ENCODE measurements at regions not wholly inside any gene's neighbourhood (a gene's known extent, or its start where the extent isn't known, plus 50 kb on each side); places are given as distances from the start of the nearest gene placed in this dataset.

DNA sequence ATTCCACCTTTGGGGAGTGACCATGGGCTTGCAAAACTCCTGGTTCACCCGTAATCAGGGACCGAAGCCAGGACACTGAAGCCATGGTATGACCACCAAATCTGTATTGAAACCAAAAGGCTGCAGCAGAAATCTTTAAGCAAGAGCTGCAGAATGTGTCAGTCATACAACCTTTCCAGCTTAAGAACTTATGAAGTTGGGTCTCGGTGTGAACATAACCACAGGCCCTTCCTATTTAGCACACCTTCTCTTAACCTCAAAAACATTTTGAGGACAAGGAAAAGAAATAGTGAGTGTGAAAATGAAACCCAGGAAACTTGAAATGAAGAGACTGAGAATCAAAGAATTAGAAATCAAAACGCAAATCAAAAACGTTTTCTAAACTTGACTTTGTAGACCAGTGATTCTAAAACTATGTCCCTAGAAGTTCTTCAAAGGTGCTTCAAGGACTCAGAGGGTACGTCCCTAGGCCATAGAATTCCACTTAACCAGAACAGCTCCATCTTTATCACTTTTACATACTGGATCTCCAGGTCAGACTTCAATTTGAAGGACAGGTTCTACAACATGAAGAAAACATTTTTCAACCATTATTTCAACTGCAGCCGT lies 231.6 kb upstream of the GRIP1 start:
- no peak for DNase-seq (ENCODE audit: low spot score)
- TF ChIP-seq CTCF (IDR thresholded peaks at IDR 0.05; ENCODE audit: extremely low read depth, insufficient read depth, missing control alignments), result no peak
- in situ Hi-C loops (cut with MboI; ENCODE audit: low pct_unique_long_range_greater_than_20kb, low sequenced_read_pairs, unreplicated experiment), result no loop called here

DNA sequence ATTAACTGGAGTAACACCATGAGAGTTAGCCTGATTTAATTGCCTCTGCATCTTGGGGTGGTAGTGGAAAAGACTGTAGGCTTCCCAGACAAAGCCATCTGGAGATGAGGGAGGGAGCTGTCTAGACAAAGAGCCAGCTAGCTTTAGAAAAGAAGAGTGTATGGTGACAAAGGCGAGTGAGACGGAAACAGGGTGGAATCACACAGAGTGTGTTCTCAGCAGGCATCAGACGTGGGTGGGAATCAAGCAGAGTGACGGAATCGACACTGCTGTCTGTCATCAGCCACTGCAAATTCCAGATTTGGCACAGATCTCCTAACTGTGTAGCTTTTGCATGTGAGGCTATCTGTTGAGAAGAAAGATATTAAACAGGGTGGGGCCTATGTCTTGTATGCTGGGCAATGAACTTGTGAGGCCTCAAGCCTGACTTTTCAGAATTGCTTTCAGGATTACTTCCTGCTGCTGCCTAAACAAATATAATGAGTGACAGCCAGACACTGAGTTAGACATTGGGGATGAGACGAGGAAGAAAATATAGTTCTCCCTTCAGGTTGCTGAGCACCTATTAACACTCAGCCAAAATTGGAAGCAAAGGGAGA lies 236.5 kb upstream of the GRIP1 start:
- TF ChIP-seq CTCF (IDR thresholded peaks at IDR 0.05; ENCODE audit: extremely low read depth, insufficient read depth, missing control alignments), result no peak
- no peak for DNase-seq (ENCODE audit: low spot score)
- in situ Hi-C loops (cut with MboI; ENCODE audit: low pct_unique_long_range_greater_than_20kb, low sequenced_read_pairs, unreplicated experiment), result no loop called here

DNA sequence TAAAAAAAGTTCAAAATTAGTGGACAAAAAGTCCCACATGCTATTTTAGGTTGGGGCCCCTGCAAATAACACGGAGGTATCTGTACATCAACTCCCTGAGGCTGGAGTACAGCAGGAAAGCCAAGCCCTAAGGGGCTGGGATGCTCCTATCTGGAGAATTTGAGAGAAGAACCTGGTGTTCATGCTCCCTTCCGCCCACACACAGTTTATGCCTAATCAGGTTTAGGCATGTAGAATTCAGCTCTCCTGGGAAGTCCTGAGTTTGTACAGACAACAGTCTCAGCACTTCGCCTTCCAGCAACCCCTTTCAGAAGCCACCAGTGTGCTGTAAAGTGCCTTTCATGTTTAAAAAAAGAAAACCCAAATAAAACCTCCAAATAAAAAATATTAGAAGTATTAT lies 237.3 kb upstream of the GRIP1 start:
- TF ChIP-seq CTCF (IDR thresholded peaks at IDR 0.05; ENCODE audit: extremely low read depth, insufficient read depth, missing control alignments), result no peak
- DNase-seq (ENCODE audit: low spot score), result no peak
- in situ Hi-C loops (cut with MboI; ENCODE audit: low pct_unique_long_range_greater_than_20kb, low sequenced_read_pairs, unreplicated experiment), result no loop called here

- TF ChIP-seq CTCF (IDR thresholded peaks at IDR 0.05; ENCODE audit: extremely low read depth, insufficient read depth, missing control alignments), result no peak
- DNase-seq (ENCODE audit: low spot score), result no peak
- in situ Hi-C loops (cut with MboI; ENCODE audit: low pct_unique_long_range_greater_than_20kb, low sequenced_read_pairs, unreplicated experiment), result no loop called here
Measured at GRCh38 chr12:66919466-66919865, 240.6 kb upstream of the GRIP1 start.

DNA sequence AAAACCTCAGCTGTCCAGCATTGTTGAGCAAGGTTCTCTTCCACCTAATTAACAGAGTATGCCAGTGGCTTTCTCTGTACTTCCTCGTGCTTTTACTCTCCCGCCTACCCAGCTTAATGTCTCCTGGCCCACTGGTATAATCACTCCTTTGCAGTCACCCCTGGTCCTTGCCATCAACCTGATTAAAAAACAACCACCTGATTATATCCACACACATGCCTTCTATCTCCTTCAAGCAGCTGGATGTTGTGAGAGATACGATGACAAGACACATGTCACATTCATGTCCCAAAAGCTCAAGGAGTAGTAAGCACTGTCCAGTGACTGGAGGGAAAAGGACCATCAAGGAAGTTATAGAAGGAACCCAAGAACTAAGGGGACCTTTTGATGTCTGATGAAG lies 241.3 kb upstream of the GRIP1 start:
- TF ChIP-seq CTCF (IDR thresholded peaks at IDR 0.05; ENCODE audit: extremely low read depth, insufficient read depth, missing control alignments), result no peak
- in situ Hi-C loops (cut with MboI; ENCODE audit: low pct_unique_long_range_greater_than_20kb, low sequenced_read_pairs, unreplicated experiment), result no loop called here
- DNase-seq (ENCODE audit: low spot score), result no peak

GRCh38 chr12:66921151-66921550 lies 242.3 kb upstream of the GRIP1 start:
- in situ Hi-C loops (cut with MboI; ENCODE audit: low pct_unique_long_range_greater_than_20kb, low sequenced_read_pairs, unreplicated experiment), result no loop called here
- no peak for TF ChIP-seq CTCF (IDR thresholded peaks at IDR 0.05; ENCODE audit: extremely low read depth, insufficient read depth, missing control alignments)
- no peak for DNase-seq (ENCODE audit: low spot score)
